ENCODE measurements at regions not wholly inside any gene's neighbourhood (a gene's known extent, or its start where the extent isn't known, plus 50 kb on each side); places are given as distances from the start of the nearest gene placed in this dataset.
"Not testable (repeated sequence)": the region's sequence is repeated elsewhere in the genome, so short reads cannot be mapped to it uniquely, and the experiment has no call there.

DNA sequence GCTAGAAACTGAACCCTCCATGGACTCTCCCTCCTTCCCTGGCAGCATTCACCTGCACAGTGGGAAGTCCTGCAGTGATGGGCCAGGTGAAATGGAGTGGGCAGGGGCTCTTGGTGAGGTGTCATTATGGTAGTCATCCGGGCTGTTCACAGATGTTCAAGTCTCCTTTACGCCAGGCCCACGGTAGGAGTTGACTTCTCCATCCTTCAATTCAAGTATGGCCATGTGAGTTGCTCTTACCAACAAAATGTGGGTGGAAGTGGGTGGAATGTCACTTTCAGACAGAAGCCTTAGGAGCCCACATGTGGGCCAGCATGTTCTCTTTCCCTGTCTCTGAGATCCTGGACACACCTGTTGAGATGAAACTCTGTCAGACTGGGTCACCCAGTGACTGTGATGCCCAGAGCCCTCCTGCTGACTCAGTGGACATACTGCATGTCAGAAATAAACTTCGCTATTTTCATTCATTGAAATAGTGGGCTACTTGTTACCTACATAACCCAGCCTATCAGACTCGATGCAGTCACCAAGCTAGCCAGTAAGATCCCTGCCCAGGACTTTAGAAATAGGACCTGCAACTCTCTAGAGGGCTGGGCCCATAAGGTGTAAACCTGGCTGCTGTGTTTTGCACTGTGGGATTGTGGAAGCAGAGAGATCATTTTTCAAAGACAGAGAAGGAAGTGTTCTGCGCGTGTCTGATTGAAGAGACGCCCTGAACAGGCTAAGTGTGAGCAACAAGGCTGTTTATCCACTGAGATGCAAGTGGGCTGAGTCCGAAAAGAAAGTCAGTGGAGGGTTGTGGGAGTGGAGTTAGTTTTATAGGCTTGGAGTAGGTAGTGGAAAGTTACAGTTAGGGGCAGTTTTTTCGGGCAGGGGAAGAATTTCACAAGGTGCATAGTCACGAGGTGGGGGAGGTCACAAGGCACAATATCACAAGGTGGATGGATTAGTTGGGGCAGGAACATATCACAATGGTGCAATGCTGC, 174.4 kb downstream of the TRIM43 start:
- DNase-seq (ENCODE audit: low spot score) = not testable (repeated sequence)

DNA sequence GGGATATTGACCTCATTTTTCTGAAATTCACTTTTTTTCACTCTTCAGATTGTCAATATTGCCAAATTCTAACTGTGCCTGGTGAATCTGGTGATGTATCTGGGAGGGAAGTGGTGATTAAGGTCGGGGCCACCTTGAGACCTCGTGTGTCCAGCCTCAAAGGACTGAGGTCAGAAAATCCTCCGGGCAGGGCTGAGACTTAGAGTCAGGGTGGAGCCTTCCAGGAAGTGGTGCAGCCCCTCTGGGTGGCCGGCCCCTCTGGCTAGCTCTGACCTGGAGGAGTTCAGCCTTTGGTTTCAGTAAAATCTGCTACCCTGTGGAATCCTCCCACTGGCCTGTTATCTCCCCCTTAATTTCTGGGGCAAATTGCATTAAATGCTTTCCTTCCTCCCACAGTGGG, 175.7 kb downstream of the TRIM43 start:
- not testable (repeated sequence) for DNase-seq (ENCODE audit: low spot score)

GRCh38 chr2:95767950-95768349, 176.1 kb downstream of the TRIM43 start:
- DNase-seq (ENCODE audit: low spot score) = not testable (repeated sequence)

GRCh38 chr2:95769256-95769655, 177.5 kb downstream of the TRIM43 start:
- DNase-seq (ENCODE audit: low spot score) = not testable (repeated sequence)

GRCh38 chr2:95770726-95771125, 178.9 kb downstream of the TRIM43 start:
- not testable (repeated sequence) for DNase-seq (ENCODE audit: low spot score)

GRCh38 chr2:95774322-95775192, 182.8 kb downstream of the TRIM43 start:
- not testable (repeated sequence) for DNase-seq (ENCODE audit: low spot score)

DNA sequence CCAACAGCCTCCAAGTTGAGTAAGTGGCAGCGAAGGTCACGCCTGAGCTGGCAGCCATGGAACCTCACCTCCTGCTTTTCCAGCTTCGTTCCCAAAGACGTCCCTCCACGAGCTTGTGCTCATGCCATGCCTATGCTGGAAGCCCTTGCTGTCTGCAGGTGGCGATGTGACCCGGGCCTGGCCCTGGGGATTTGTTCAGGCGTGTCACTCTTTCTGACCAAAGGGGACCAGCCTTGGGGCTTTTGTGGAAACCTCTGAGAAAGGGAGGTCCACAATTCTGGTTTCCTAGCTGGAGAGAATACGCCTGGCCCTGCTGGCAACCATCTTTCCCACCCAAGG, 183.4 kb downstream of the TRIM43 start:
- DNase-seq (ENCODE audit: low spot score) = not testable (repeated sequence)

Data from HT-29 (cell line).